ENCODE measurements at regions not wholly inside any gene's neighbourhood (a gene's known extent, or its start where the extent isn't known, plus 50 kb on each side); places are given as distances from the start of the nearest gene placed in this dataset.

GRCh38 chr4:156188596-156188995 lies 234.9 kb upstream of the CTSO start:
- Histone ChIP-seq H3K4me3 (ENCODE audit: low read depth, low read length) (no peak overlapping the region), H3K27ac (no peak overlapping the region), H3K36me3 (replicated peaks) (no peaks in the 10 kb centered on the region), H3K27me3 (replicated peaks) (no peaks in the 10 kb centered on the region)
- in situ Hi-C loops (cut with HindIII; ENCODE audit: low pct_ligation_motif_present, low sequenced_read_pairs), result no loop called here
- TF ChIP-seq, protein P1, sequence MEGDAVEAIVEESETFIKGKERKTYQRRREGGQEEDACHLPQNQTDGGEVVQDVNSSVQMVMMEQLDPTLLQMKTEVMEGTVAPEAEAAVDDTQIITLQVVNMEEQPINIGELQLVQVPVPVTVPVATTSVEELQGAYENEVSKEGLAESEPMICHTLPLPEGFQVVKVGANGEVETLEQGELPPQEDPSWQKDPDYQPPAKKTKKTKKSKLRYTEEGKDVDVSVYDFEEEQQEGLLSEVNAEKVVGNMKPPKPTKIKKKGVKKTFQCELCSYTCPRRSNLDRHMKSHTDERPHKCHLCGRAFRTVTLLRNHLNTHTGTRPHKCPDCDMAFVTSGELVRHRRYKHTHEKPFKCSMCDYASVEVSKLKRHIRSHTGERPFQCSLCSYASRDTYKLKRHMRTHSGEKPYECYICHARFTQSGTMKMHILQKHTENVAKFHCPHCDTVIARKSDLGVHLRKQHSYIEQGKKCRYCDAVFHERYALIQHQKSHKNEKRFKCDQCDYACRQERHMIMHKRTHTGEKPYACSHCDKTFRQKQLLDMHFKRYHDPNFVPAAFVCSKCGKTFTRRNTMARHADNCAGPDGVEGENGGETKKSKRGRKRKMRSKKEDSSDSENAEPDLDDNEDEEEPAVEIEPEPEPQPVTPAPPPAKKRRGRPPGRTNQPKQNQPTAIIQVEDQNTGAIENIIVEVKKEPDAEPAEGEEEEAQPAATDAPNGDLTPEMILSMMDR (IDR thresholded peaks at IDR 0.05; ENCODE audit: low read depth, low read length, missing control alignments), result no peak
- no peak for DNase-seq

GRCh38 chr4:156186111-156186510 lies 232.4 kb upstream of the CTSO start:
- H3K27me3 ChIP-seq (replicated peaks), result no peaks in the 10 kb centered on the region
- no peak for DNase-seq
- H3K36me3 ChIP-seq (replicated peaks), result no peaks in the 10 kb centered on the region
- TF ChIP-seq, protein P1 (IDR thresholded peaks at IDR 0.05; ENCODE audit: low read depth, low read length, missing control alignments), result no peak
- H3K27ac ChIP-seq, result no peak overlapping the region
- H3K4me3 ChIP-seq (ENCODE audit: low read depth, low read length), result no peak overlapping the region
- in situ Hi-C loops (cut with HindIII; ENCODE audit: low pct_ligation_motif_present, low sequenced_read_pairs), result no loop called here

GRCh38 chr4:156185514-156186055 lies 231.9 kb upstream of the CTSO start:
- in situ Hi-C loops (cut with HindIII; ENCODE audit: low pct_ligation_motif_present, low sequenced_read_pairs), result no loop called here
- no peak overlapping the region for H3K4me3 ChIP-seq (ENCODE audit: low read depth, low read length)
- H3K27ac ChIP-seq, result no peak overlapping the region
- H3K36me3 ChIP-seq (replicated peaks), result no peaks in the 10 kb centered on the region
- no peaks in the 10 kb centered on the region for H3K27me3 ChIP-seq (replicated peaks)
- no peak for DNase-seq
- TF ChIP-seq, protein P1 (IDR thresholded peaks at IDR 0.05; ENCODE audit: low read depth, low read length, missing control alignments), result no peak

DNA sequence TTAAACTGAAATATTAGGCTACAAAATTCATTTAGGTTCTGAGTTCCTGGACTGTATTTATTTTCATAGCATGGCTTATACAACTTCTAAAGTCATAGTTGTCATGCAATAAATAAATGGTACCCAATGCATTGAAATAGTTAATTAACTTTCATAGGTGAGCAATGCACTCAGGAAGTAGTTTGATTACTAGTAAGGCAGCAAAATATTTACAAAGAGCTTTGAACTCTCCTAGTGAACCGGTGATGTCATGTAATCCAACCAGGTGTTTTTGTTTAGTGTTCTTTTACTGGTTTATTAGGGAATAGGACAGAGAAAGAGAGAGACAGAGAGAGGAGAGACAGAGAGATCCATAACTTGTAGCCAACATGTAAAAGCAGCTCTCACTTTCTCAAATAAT lies 228.6 kb upstream of the CTSO start:
- in situ Hi-C loops (cut with HindIII; ENCODE audit: low pct_ligation_motif_present, low sequenced_read_pairs), result no loop called here

DNA sequence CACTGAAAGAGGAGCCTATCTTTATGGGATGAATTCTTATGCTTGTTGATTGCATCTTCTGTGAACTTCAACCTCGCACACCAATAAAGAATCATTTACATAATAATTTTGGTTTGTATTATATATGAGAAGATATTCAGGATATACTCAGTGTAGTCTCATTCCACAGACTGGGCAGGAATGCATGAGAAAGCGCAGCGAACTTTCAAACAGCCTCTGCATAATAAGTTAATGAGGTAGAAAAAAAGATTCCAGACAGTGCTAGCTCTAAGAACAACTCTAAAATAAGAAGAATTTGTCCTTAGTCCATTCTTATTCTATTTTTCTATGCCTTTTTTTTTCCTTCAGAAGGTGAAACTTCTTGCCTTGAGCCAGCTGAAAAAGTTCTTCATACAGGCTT lies 224.3 kb upstream of the CTSO start:
- Histone ChIP-seq H3K4me3 (ENCODE audit: low read depth, low read length) (no peak overlapping the region), H3K27ac (no peak overlapping the region), H3K36me3 (replicated peaks) (no peaks in the 10 kb centered on the region), H3K27me3 (replicated peaks) (no peaks in the 10 kb centered on the region)
- no peak for DNase-seq
- in situ Hi-C loops (cut with HindIII; ENCODE audit: low pct_ligation_motif_present, low sequenced_read_pairs), result no loop called here
- TF ChIP-seq, protein P1 (IDR thresholded peaks at IDR 0.05; ENCODE audit: low read depth, low read length, missing control alignments), result no peak

More for the DNA sequence above, 228.6 kb upstream of the CTSO start:
- no peaks in the 10 kb centered on the region for H3K27me3 ChIP-seq (replicated peaks)
- no peak overlapping the region for H3K4me3 ChIP-seq (ENCODE audit: low read depth, low read length)
- DNase-seq, result no peak
- H3K36me3 ChIP-seq (replicated peaks), result no peaks in the 10 kb centered on the region
- TF ChIP-seq, protein P1 (IDR thresholded peaks at IDR 0.05; ENCODE audit: low read depth, low read length, missing control alignments), result no peak
- no peak overlapping the region for H3K27ac ChIP-seq

DNA sequence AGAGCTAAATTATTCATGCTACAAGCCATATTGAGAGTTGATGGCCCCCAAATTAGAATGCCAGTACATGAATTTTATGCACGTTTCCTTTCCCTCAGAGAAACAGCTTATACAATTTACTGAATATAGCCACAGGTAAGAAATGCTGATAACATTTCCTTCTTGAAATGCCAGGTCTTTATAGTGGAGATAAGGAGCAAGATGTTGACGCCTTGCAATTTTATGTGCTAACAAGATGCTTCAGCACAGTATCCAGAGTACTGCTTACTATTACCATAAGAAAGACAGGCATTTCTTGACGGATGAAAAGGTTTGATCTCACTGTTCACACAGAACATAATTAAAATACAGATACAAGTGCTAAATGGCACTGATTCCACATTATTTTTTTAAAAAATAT lies 223.2 kb upstream of the CTSO start:
- H3K4me3 ChIP-seq (ENCODE audit: low read depth, low read length), result no peak overlapping the region
- H3K36me3 ChIP-seq (replicated peaks), result no peaks in the 10 kb centered on the region
- TF ChIP-seq, protein P1 (IDR thresholded peaks at IDR 0.05; ENCODE audit: low read depth, low read length, missing control alignments), result no peak
- no peak overlapping the region for H3K27ac ChIP-seq
- H3K27me3 ChIP-seq (replicated peaks), result no peaks in the 10 kb centered on the region
- DNase-seq, result no peak
- in situ Hi-C loops (cut with HindIII; ENCODE audit: low pct_ligation_motif_present, low sequenced_read_pairs), result no loop called here

Data from brain microvascular endothelial cell (primary cell).